ENCODE measurements at regions not wholly inside any gene's neighbourhood (a gene's known extent, or its start where the extent isn't known, plus 50 kb on each side); places are given as distances from the start of the nearest gene placed in this dataset.

DNA sequence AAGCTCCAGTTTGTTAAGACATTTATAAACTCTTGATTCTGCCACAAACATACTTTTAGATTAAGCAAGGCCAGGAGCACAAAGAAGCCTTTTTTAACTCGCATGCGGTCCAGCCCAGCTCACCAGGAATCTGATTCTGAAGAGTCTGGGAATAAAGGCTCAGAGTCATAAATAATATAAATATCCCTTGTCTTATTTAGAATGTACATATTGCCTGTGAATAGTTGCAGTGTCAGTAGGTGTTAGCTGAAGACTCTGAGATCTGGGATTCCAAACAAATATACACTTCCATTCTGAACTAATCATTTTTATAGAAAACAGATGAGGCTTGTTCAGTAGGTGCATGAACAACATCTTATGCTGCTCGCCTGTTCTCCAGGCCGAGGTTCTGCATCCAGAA, 59.1 kb upstream of the ELAC2 start:
- no peak for DNase-seq

DNA sequence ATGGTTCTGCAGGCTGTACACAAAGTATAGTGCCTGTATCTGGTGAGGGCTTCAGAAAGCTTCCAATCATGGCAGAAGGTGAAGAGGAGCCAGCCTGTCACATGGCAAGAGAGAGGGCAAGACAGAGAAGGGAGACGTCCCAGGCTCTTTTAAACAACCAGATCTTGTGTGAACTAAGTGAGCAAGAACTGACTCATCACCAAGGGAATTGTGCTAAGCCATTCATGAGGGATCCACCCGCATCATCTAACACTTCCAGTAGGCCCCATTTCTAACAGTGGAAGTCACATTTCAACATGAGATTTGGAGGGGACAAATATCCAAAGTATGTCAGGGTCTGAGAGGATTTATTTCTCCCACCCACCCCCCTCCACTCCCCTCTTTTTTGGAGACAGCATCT, 56.2 kb upstream of the ELAC2 start:
- DNase-seq, result no peak

DNA sequence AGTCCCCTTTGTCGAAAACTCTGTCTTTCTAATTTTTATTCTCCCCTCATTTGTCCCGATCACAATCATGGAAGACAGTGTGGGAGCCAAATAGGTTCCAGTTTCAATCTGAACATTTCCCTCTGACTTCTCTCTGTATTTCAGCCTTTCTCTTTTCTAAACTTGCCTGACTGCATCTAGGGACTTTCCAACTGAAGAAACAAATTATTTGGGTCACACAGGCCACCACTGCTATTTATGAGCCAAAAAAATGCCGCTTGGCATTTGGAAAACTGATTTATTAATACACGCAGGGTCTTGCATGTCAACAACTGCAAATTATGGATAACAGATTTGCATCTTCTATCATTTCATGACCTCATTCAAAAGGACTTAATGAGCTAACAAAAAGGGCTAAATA, 55.2 kb upstream of the ELAC2 start:
- no peak for DNase-seq

GRCh38 chr17:13070732-13071131, 52.9 kb upstream of the ELAC2 start:
- DNase-seq, result no peak

DNA sequence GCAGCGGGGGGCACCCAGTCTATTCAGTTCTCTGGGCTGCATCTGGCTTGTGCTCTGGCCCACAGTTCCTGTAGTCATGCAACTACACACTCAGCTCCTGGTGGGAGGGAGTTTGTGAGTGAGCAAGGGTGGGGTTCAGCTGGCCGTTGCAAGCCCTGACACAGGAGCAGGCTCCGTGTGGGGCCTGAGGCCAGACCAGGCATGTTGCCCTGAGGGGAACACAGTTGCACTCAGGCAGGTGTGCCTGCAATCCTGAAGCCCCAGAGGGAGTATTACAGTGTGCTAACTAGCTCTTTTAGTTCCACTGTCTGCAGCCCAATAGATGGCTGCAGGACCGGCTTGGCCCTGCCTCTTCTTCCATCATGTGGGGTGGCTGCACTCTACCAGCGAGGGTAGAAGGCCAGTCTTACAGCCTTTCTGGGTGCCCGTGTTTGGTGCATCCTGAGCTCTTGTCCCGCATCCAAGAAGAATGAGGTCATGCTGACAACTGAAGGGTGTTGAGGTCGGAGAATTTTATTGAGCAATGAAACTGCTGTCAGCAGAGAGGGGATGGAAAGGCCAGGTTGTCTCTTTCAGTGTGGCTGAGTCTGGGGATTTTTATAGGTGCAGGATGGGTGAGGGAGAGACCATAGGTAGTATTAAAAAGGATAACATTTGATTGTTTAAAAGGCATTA, 49.9 kb upstream of the ELAC2 start:
- DNase-seq, result no peak
